ENCODE measurements at regions not wholly inside any gene's neighbourhood (a gene's known extent, or its start where the extent isn't known, plus 50 kb on each side); places are given as distances from the start of the nearest gene placed in this dataset.

DNA sequence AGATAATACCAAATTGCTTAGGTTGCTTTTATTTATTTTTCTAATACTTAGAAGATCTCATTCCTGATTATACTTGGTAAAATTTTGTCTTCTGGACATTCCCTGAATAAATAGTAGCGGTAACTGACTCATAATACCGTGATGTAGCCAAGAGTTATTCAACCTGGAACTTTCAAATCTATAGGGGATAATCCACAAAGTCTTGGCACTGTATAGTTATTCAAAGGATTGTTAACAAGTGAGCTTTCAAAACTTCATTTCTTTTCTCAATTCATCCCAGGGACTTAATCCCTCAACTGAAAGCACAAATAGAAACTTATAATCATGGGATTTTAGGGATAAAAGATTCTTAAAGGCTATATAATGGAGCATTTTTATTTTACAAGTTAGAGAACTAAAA, 1383.3 kb downstream of the FAM133A start:
- POLR2A ChIA-PET = no interaction called here
- CTCF ChIA-PET (ENCODE audit: low intra/inter-chr PET ratio, low total read pairs) = no interaction called here
- WGBS (ENCODE audit: low lambda C conversion rate) = 0% methylated on average over 2 of the region's 2 CpGs
- no TSS peak for BruUV-seq (replicated peaks)
- Histone ChIP-seq H3K4me1 (ENCODE audit: insufficient read depth, low read length) (no peaks in the 10 kb centered on the region), H3K4me2 (ENCODE audit: low read depth, low read length) (no peak overlapping the region), H3K79me2 (ENCODE audit: insufficient read depth, low read length) (no peaks in the 10 kb centered on the region), H3K9ac (ENCODE audit: insufficient read depth, low read depth, low read length) (no peak overlapping the region), H3K9me3 (ENCODE audit: low read length) (no peaks in the 10 kb centered on the region), H3K4me3 (replicated peaks in 1 of 3; ENCODE audit: insufficient read depth in 1 of 3, low read depth in 2 of 3, low read length in 3 of 3) (no peak overlapping the region), H2AFZ (ENCODE audit: low read length) (no peak overlapping the region), H4K20me1 (ENCODE audit: insufficient read depth, low read length) (no peaks in the 10 kb centered on the region), H3K27me3 (ENCODE audit: control insufficient read depth in 1 of 2, insufficient read depth in 2 of 2, low read length in 2 of 2) (no peaks in the 10 kb centered on the region), H3K36me3 (replicated peaks in 1 of 2; ENCODE audit: control insufficient read depth in 1 of 2, insufficient read depth in 2 of 2, low read length in 2 of 2) (no peaks in the 10 kb centered on the region), H3K27ac (ENCODE audit: extremely low read length, insufficient read depth, low read length) (no peak overlapping the region)
- in situ Hi-C loops (cut with HindIII; ENCODE audit: extremely low pct_ligation_motif_present, low pct_unique_long_range_greater_than_20kb) (no loop called here), intact Hi-C loops (cut with micrococcal nuclease; ENCODE audit: unreplicated experiment) (no loop called here)
- no peak for DNase-seq (ENCODE audit: low spot score)
- no peak for ATAC-seq
- FAIRE-seq = no peak
- TF ChIP-seq ZGPAT (CRISPR knock-in tag; IDR thresholded peaks at IDR 0.05) (no peak), POLR2G (IDR thresholded peaks at IDR 0.05; ENCODE audit: low read depth, low read length) (no peak), ZNF225 (CRISPR knock-in tag; IDR thresholded peaks at IDR 0.05) (no peak), ZNF703 (CRISPR knock-in tag; IDR thresholded peaks at IDR 0.05; ENCODE audit: borderline replicate concordance) (no peak), HHEX (CRISPR knock-in tag; IDR thresholded peaks at IDR 0.05) (no peak), SKI (IDR thresholded peaks at IDR 0.05; ENCODE audit: partially characterized antibody) (no peak), RAD51 (IDR thresholded peaks at IDR 0.05; ENCODE audit: borderline replicate concordance) (no peak), RFXAP (CRISPR knock-in tag; IDR thresholded peaks at IDR 0.05; ENCODE audit: borderline replicate concordance) (no peak), ZNF503 (CRISPR knock-in tag; IDR thresholded peaks at IDR 0.05) (no peak), JUND (CRISPR knock-in tag; IDR thresholded peaks at IDR 0.05) (no peak), ZBTB33 (CRISPR knock-in tag; IDR thresholded peaks at IDR 0.05) (no peak), KAT2B (IDR thresholded peaks at IDR 0.05; ENCODE audit: borderline replicate concordance, low read depth, low read length) (no peak)
- TF ChIP-seq, protein P1, sequence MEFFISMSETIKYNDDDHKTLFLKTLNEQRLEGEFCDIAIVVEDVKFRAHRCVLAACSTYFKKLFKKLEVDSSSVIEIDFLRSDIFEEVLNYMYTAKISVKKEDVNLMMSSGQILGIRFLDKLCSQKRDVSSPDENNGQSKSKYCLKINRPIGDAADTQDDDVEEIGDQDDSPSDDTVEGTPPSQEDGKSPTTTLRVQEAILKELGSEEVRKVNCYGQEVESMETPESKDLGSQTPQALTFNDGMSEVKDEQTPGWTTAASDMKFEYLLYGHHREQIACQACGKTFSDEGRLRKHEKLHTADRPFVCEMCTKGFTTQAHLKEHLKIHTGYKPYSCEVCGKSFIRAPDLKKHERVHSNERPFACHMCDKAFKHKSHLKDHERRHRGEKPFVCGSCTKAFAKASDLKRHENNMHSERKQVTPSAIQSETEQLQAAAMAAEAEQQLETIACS (CRISPR knock-in tag; IDR thresholded peaks at IDR 0.05) = no peak
- TF ChIP-seq, protein P2, sequence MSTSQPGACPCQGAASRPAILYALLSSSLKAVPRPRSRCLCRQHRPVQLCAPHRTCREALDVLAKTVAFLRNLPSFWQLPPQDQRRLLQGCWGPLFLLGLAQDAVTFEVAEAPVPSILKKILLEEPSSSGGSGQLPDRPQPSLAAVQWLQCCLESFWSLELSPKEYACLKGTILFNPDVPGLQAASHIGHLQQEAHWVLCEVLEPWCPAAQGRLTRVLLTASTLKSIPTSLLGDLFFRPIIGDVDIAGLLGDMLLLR (CRISPR knock-in tag; IDR thresholded peaks at IDR 0.05) = no peak
- TF ChIP-seq, protein P3, sequence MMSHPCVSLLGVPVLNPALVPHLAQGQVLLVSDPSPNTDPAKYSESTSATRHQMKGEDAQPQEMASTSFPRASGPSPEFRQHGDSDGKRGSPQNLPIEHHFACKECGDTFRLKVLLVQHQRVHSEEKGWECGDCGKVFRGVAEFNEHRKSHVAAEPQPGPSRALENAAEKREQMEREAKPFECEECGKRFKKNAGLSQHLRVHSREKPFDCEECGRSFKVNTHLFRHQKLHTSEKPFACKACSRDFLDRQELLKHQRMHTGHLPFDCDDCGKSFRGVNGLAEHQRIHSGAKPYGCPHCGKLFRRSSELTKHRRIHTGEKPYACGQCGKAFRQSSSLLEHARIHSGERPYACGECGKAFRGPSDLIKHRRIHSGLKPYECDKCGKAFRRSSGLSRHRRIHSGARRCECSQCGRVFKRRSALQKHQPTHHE (CRISPR knock-in tag; IDR thresholded peaks at IDR 0.05; ENCODE audit: borderline replicate concordance) = no peak
- TF ChIP-seq, protein P4, sequence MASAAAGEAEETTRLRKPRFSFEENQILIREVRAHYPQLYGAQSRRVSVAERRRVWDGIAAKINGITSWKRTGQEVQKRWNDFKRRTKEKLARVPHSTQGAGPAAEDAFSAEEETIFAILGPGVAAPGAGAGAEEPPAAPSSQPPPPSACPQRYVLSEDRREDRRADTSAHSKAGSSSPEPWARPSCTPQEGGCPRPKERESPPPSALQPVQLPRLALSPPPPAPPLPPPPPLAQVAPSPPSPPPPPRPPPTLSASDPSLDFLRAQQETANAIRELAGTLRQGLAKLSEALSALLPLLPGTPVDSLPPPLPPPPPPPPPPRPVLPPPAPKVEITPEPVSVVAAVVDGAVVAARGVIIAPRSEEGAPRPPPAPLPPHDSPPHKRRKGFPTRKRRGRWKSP (CRISPR knock-in tag; IDR thresholded peaks at IDR 0.05) = no peak

Measured in HepG2 (cell line).